Stomach (tissue), 4 donors: ENCODE measurements at regions not wholly inside any gene's neighbourhood (a gene's known extent, or its start where the extent isn't known, plus 50 kb on each side); places are given as distances from the start of the nearest gene placed in this dataset.

ENCODE experiments used
- CTCF ChIP-seq, 7 experiments: fragments of 450-650 bp in 4 of 7; fragments of 200-600 bp in 3 of 7; sonication (generic) in 3 of 7; IDR thresholded peaks; one replicate each; pipeline ENCODE4 v1.5.1; 2016 to 2019; ENCODE audit warnings: antibody characterized with exemption in 7 of 7, control low read depth in 2 of 7, mild to moderate bottlenecking in 1 of 7
- POLR2AphosphoS5 ChIP-seq, 3 donors: sonication (generic); formaldehyde crosslinking; IDR thresholded peaks; one replicate each; pipeline ENCODE4 v1.6.1; 2016; ENCODE audit warnings: antibody characterized with exemption in 3 of 3

GRCh38 chr3:102664126-102664525, 229.3 kb downstream of the ZPLD1 start:
- TF ChIP-seq CTCF (IDR thresholded peaks at IDR 0.05) (no peak), POLR2AphosphoS5 (IDR thresholded peaks at IDR 0.05) (no peak)
